ENCODE measurements at regions not wholly inside any gene's neighbourhood (a gene's known extent, or its start where the extent isn't known, plus 50 kb on each side); places are given as distances from the start of the nearest gene placed in this dataset.
"Not testable (repeated sequence)": the region's sequence is repeated elsewhere in the genome, so short reads cannot be mapped to it uniquely, and the experiment has no call there.

DNA sequence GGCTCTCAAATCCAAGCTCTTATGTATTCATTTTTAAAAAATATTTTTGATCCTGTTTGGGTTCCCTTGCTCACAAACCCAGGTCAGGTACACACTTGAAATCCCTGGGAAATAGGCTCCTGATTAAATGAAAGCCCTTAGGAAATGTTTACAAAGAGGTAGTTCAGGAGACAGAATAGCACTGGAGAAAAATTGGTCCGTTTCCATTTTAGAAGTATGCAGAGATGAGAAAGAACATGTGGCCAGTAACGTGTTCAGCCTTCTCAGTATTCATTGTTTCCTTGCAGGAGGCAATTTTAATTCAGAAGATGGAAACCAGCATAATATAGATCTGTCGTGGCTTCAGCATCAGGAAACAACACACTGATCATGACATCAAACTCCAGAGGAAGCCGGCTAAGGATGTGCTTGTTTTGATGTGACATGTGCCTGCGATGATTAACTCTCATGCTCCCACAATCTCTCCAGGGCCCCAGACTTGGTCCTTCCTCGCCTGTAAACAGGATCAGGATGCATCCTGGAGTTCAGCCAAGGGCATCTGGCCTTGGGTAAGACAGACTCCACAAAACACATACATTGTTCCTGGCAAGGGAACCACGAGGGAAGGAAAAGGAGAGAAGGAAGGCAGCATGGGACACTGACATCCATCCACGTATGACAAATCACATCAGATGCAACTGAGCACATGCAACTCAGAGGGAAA lies 350.5 kb upstream of the THBS1 start:
- no peak for DNase-seq

- DNase-seq = no peak
Measured at GRCh38 chr15:39230908-39231285, 350.0 kb upstream of the THBS1 start.

DNA sequence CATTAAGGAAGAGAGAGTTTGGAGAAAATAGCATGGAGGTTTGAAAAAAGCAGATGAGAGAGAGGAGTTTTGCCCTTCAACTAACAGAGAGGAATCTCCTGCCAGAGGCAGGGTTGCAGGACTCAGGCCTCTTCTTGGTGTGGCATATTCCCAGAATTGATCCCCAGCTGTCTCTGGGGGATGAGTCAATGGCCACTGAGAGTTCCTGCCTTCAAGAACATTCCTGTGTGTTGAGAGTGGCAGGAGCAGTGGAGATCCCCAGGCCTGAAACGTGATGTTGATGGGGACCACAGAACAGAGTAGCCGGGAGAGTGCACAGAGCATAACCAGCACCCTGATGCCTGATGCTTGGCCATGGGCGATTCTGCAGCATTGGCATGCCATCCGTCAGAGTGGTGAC lies 348.4 kb upstream of the THBS1 start:
- DNase-seq = no peak

DNA sequence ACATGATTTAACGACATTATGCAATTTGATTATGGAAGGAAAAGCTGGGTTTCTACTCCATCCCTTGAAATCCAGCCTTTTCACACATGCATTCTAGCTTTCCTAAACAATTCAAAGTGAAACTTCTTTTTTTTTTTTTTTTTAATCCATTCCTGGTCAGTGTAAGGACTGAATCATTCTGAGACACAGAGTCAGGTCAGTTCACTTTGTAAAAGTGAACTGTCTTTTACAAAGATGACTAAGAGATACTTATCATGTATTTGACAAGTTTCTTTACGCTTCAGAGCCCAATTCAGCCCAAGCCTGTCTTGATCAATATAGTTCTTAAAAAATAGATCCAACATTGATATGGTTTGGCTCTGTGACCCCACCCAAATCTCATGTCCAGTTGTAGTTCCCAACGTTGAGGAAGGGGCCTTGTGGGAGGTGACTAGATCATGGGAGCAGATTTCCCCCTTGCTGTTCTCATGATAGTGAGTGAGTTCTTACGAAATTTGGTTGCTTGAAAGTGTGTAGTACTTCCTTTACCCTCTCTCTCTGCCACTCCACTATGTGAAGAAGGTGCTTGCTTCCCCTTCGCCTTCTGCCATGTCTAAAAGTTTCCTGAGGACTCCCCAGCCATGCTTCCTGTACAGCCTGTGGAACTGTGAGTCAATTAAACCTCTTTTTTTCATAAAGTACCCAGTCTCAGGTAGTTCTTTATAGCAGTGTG lies 345.6 kb upstream of the THBS1 start:
- DNase-seq = no peak

DNA sequence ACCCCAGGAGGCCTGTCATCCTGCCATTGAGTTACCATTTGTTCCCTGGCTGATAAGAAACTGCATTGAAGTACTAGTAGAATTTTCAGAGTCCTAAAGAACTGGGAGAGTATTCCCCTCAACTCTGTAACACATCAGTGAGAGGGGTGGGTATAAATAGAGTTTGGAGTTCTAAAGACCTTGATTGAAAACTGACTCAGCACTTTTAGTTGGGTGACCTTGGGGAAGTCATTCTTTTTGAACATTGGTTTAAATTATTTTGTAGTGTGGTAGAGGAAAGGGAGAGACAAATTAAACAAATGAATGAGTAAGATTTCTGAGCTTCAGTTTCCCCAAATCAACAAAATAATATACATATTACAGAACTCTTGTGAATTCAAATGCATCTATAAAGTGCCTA lies 344.5 kb upstream of the THBS1 start:
- DNase-seq = no peak

GRCh38 chr15:39238443-39238842 lies 342.4 kb upstream of the THBS1 start:
- DNase-seq = no peak

DNA sequence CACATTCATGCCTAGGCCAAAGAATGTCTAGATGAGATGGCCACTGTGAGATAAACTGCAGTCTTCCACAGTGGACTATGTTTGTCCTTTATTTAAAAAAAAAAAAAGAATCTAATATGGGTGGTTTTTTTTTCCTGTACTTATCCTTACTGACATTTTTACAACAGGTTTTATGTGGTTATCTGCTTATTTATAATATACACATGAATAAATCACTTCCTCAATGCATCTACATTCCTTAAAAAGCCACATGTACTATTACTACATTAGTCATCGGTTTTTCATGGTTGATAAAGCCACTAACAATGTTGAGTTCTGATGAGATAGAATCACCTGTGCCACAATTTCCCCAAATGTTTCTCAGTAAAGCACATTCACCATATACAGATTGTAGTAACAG lies 341.3 kb upstream of the THBS1 start:
- DNase-seq = no peak

GRCh38 chr15:39242345-39242744 lies 338.5 kb upstream of the THBS1 start:
- no peak for DNase-seq

DNA sequence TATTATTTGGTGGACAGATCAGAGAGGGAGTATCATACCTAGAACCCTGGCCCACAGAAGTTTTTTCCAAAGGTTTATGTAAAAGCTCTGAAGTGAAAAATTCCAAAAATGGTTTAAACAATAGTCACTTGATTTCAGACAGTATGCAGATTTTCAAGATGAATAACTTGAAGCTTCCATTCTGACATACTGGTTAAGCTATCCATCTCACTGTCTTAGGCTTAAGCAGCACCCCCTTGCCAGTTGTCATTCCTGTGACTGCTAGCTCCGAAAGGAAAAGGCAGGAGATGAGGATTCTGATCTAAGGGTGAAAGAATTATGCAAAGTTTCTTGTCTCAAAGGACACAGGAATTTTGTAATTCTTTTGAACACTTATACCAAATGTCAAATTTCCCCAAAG lies 337.5 kb upstream of the THBS1 start:
- no peak for DNase-seq

- DNase-seq = no peak
Measured at GRCh38 chr15:39244776-39245175, 336.1 kb upstream of the THBS1 start.

- no peak for DNase-seq
Measured at GRCh38 chr15:39246523-39246922, 334.4 kb upstream of the THBS1 start.

DNA sequence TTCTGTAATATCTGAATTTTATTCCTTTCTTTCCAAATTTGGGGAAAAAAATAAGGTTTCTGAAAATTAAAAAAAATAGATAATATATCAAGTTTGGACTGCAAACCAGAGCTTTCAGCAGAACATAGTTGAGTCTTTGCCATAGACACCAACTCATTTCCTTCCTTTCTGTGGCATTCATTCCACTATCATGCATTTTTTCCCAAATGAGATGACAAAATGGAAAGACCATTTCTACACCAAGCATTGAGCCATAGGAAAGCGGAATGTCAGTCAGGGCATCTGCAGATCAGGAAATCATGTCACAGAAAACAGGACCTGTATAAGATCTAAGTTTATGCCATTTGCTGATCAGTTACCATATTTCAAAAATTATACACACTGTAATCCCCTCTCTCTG lies 333.3 kb upstream of the THBS1 start:
- DNase-seq = no peak

DNA sequence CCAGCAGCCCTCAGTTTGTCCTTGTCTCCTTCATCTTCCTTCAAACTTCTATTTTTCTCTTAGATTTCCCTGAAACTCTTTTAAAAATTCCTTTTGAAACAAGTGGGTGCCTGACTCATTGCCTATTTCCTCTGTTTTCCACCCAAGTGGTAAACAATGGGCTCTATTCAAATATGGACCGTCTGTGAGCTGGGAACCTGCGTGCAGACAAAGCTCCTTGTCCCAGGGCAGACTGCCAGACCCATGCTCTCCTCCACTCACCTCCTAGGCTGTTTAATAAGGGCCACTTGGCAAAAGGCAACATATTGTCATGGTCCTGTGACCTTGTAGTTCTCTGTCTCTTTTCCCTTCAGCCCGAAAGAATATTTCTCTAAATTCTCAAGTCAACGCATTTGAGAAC lies 332.7 kb upstream of the THBS1 start:
- DNase-seq = no peak

DNA sequence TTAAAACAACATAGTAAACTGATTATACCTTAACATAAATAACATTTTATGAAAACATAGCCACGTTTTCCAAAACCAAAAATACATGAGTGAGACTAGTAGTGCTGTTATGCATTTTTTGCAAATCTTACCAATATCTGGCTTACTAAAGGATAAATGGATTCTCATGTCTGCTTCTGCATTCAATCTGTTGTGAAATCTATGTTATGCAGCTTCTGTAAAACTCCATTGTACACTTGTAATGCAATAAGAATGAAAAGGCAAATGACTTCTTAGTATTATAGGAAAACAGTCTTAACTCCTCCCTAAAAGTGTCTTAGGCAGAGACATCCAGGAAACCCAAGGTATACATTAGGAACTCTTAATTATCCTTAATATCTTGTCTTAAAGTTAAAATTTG lies 330.9 kb upstream of the THBS1 start:
- DNase-seq = no peak

- DNase-seq = no peak
Measured at GRCh38 chr15:39250460-39251186, 330.3 kb upstream of the THBS1 start.

DNA sequence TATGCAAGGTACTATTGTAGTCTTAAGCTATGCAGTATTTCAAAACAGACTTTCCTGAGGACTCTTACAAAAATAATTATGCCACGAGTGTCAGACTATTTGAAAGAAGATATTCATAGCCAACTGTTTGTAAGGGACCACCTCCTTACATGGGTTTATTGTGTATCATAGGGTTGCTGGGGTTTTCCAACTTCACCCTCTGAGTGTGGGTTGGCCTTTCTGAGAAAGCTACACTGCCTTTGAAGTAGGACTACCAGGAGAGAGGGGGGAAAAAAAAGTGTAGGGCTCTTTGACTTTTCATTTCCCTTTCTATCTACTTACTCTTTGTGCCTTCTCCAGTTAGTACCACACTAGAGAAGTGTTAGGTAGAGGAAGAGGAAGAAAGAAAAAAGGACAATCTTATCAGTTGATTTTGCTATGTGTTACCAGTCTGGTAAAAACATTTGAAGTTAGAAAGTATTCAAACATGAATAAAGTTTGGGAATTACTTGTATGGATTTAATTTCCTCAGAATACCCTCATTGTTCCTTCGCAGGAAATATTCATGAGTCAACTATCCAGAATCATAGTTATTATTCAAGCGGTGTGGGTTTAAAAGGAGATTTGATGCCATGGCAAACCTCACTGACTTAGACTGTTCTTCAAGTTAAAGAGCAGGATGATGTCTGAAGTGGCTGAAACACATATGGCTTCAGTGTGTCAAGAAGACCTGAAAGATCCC lies 329.3 kb upstream of the THBS1 start:
- no peak for DNase-seq

DNA sequence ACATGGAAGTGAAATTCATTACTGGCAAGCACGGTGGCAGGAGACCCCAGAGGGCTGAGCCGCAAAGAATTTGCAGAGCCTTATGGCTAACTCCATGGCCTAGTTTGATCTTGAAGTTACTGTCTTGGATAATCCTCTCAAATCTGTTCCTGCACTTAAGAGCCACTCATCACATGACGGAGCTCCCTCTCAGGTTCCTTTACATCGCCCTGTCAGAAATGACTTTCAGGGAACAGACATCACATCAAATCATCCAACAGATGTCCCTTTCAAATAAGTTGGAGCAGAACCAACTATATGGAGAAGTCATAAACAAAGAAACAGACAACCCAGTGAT lies 328.8 kb upstream of the THBS1 start:
- no peak for DNase-seq

DNA sequence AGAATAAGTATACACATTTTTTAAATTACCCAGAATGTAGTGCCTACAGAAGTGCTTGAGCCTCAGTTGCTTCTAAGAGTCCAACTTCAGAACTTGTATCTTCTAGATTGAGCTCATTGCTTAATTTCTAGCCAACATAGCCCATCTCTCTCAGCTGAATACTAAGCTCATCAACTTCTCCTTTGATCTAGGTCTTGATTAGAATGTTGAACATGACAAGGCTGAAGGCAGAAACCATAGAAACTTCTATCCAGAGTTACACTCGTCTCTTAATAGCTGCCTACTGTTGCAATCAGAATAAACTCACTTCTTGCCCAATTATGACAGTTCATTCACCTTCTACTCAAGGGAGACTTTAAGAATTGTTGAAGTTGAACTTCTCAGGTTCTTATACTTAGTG lies 327.3 kb upstream of the THBS1 start:
- no peak for DNase-seq

GRCh38 chr15:39254181-39254580 lies 326.7 kb upstream of the THBS1 start:
- DNase-seq = no peak

GRCh38 chr15:39255760-39256159 lies 325.1 kb upstream of the THBS1 start:
- DNase-seq = no peak

GRCh38 chr15:39260391-39260790 lies 320.5 kb upstream of the THBS1 start:
- no peak for DNase-seq

DNA sequence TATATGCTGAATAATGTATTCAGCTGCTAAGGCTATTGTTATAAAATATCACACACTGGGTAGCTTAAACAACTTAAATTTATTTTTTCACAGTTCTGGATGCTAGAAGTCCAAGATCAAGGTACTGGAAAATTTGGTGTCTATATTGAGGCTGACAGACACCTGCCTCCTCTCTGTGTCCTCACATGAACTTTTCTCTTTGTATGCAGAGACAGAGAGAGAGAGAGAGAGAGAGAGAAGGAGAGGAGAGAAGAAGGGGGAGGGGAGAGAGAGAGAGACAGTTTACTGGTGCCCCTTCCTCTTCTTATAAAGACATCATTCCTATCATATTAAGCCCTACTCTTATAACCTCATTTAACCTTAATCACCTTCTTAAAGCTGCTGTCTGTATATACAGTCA lies 320.1 kb upstream of the THBS1 start:
- DNase-seq = no peak

DNA sequence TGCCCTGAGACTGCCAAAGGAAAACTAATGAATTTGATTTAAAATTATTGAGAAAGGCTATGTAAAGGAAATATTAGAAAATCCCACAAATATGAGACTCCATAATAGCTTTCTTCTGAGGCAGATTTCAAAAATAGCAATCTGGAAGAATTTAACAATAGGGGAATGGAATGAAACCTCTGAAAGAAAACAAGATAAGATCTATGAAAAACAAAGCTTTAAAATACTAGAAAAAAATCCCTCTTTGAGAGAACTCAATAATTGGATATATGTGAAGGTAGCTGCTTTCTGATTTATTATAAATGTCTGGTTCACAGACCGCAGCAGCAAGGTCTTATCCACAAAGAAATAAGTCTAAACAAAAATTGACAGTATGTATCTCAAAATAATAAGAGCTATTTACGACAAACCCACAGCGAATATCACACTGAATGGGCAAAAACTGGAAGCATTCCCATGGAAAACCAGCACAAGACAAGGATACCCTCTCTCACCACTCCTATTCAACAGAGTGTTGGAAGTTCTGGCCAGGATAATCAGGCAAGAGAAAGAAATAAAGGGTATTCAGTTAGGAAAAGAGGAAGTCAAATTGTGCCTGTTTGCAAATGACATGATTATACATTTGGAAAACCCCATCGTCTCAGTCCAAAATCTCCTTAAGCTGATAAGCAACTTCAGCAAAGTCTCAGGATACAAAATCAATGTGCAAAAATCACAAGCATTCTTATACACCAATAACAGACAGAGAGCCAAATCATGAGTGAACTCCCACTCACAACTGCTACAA lies 319.3 kb upstream of the THBS1 start:
- not testable (repeated sequence) for DNase-seq
